WI38 (cell line): ENCODE measurements at regions not wholly inside any gene's neighbourhood (a gene's known extent, or its start where the extent isn't known, plus 50 kb on each side); places are given as distances from the start of the nearest gene placed in this dataset.

Experiments
- H3K4me3 ChIP-seq: 2 replicates; pipeline ENCODE4 v1.5.1; 2011; ENCODE audit warnings: low read depth, mild to moderate bottlenecking, control low read depth, low read length
- TF ChIP-seq, protein P1 (sequence below): IDR thresholded peaks from 2 replicates; pipeline ENCODE4 v1.5.1; 2012; ENCODE audit warnings: low read depth, mild to moderate bottlenecking, control low read depth, low read length

DNA sequence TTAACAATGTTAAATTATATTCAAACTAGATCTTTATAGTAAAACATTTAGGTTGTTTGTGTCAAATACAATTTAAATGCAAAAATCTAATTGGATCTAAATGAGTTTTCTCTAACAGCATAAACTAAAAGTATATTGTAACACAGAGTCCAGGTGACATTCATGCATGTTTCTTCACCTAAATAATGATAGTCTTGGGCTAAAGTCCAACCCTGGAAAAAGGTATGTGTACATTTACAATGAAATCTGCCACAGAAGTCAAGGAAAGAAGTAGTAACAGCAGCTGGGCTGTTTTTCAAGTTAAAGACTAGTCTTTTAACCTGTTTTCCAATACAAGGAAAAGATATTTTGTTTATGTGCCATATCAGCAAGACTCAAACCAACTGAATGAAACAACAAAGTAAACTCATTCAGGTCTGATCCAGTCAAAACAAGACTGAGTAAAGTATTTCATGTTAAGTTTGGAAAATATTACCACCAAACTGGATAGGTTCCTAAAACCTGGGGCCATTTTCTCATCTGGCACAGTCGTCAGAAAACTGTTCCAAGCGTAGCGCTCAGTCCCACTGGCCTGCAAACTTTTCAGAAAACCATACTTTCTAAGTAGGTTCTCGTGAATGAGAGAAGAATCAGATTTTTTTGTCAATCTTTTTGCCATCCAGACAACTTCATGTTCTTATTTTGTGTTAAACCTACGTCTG, 349.2 kb downstream of the HGF start:
- H3K4me3 ChIP-seq, result no peak overlapping the region
- TF ChIP-seq, protein P1, sequence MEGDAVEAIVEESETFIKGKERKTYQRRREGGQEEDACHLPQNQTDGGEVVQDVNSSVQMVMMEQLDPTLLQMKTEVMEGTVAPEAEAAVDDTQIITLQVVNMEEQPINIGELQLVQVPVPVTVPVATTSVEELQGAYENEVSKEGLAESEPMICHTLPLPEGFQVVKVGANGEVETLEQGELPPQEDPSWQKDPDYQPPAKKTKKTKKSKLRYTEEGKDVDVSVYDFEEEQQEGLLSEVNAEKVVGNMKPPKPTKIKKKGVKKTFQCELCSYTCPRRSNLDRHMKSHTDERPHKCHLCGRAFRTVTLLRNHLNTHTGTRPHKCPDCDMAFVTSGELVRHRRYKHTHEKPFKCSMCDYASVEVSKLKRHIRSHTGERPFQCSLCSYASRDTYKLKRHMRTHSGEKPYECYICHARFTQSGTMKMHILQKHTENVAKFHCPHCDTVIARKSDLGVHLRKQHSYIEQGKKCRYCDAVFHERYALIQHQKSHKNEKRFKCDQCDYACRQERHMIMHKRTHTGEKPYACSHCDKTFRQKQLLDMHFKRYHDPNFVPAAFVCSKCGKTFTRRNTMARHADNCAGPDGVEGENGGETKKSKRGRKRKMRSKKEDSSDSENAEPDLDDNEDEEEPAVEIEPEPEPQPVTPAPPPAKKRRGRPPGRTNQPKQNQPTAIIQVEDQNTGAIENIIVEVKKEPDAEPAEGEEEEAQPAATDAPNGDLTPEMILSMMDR, result no peak

DNA sequence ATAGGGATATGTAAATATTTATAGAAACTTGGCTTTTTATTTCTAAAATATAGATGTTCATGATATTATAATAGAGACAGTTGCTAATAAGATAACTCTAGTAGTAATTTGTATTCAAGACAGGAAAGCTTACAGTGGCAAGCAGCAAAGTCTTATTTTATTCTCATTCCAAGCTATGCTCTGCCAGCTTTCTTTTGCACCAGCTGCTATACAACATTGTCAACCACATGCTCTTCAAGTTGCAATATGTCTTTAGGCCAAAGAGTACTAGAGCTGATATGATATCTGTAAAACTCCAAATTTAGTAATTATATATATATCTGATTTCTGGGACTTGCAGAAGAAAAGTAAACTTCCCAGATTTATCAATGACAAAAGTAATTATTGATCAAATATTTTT, 350.1 kb downstream of the HGF start:
- no peak overlapping the region for H3K4me3 ChIP-seq
- TF ChIP-seq, protein P1, result no peak

DNA sequence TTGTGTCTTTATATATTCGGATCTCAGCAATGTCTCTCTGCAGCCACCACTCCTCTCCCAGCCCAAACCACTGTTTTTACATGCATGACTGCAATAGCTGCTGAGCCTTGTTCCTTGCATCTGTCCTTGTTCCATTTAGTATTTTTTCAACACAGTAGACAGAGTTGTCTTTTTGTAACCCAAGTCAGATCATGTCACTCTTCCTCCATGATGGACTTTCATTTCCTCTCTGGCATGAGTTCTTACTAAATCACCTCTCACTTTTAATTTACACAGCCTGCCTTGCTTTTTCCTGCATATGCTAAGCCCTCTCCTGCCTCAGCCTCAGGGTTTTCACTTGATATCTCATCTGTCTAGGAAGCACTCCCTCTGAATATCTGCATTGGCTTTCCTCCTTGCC, 353.2 kb downstream of the HGF start:
- TF ChIP-seq, protein P1, result no peak

DNA sequence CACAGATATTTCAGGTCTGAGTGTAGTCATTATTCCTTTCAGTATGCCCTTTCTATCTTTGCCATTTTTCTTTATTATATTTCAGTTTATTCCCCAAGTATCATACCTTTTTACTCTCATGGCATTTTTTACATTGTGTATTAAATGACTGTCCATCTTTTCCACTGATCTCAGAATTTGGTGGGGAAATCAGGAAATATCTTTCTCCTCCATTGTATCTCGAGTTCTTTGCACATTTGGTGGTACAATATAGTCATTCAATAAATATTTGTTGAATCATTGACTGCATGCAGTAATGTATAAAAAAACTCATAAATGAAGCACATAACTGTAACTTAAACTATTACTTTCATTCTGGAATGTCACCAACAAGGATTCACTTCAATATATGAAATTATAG, 354.7 kb downstream of the HGF start:
- TF ChIP-seq, protein P1, result no peak
- no peak overlapping the region for H3K4me3 ChIP-seq

More for the DNA sequence above, 353.2 kb downstream of the HGF start:
- no peak overlapping the region for H3K4me3 ChIP-seq

DNA sequence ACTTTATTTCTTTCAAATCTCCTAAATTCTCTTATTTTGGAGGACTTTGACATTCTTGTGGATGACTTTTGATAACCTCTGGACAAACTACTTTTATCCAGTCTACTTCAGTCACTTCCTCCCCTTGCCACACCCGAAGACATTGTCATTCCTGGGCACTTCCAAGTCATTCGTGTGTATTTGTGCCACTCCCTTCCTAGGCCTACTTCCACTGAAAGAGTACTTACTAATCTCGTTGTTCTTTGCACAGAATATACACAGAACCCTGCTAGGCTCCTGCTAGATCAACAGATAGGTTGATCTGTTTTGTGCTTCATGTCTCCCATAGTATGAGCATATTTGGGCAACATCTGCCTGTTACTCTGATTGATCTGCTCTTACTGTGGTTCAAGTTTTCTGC, 355.4 kb downstream of the HGF start:
- TF ChIP-seq, protein P1, result no peak
- H3K4me3 ChIP-seq, result no peak overlapping the region

DNA sequence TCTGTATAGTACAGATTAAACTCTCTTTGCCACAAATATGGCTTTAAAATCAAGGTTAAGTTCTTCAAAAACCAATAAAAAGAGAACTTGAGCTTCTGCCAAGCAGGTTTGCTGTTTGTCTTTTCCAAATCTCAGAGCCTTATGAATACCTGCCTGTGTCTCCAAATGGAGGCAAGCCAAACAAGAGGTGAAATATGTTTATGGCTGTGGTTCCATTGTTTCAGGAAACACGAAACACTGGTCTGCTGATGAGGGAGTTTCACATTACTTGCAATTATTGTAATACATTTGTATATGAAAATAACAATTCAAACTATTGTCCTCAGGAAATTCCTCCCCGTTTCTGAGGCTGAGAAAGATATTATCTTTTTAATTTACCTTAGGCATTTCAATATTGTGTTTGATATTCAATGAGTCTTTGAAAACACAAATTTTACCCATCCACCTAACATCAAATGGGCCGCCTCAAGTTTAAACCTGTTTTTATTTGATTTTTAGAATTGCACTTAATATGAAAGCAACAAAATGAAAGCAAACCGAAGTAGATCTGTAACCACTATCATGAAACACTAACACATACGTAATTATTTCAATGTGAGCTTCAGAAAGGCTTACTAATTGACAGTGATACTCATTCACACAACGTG, 359.3 kb downstream of the HGF start:
- no peak overlapping the region for H3K4me3 ChIP-seq
- TF ChIP-seq, protein P1, result no peak

DNA sequence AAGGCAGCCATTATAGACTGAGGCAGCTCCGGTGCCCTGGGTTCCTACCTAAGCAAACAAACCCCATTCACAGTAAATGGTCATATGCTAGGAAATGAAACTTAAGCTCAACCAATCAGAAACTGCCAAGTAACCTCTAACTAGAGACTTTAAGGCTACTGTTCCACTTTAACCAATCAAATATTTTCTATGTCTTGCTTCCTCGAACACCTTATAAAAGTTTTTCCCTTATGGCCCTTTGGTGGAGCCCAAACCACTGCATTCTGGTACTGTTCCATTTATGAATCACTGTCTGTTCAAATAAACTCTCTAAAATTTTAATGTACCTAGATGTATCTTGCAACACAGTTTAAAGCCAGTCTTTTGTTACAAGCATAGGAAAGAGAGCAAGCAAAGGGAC, 361.1 kb downstream of the HGF start:
- H3K4me3 ChIP-seq, result no peak overlapping the region
- TF ChIP-seq, protein P1, result no peak
